Glutamatergic neuron (in vitro differentiated cells): ENCODE measurements at regions not wholly inside any gene's neighbourhood (a gene's known extent, or its start where the extent isn't known, plus 50 kb on each side); places are given as distances from the start of the nearest gene placed in this dataset.

Source experiments
- DNase-seq: peaks from one replicate; pipeline ENCODE4 v3.0.0; 2022
- H3K27ac Mint-ChIP-seq: one replicate; pipeline ENCODE4 v1.8.0; 2020; ENCODE audit warnings: mild to moderate bottlenecking, mixed read lengths, inconsistent platforms; ENCODE audit not compliant: unreplicated experiment
- H3K27me3 Mint-ChIP-seq: one replicate; pipeline ENCODE4 v1.8.0; 2020; ENCODE audit warnings: mild to moderate bottlenecking, moderate library complexity, mixed read lengths, inconsistent platforms; ENCODE audit not compliant: unreplicated experiment
- H3K36me3 Mint-ChIP-seq: one replicate; pipeline ENCODE4 v1.8.0; 2020; ENCODE audit warnings: mild to moderate bottlenecking, mixed read lengths, inconsistent platforms; ENCODE audit not compliant: unreplicated experiment
- H3K4me1 Mint-ChIP-seq: one replicate; pipeline ENCODE4 v1.8.0; 2020; ENCODE audit warnings: mild to moderate bottlenecking, low read depth, mixed read lengths, inconsistent platforms; ENCODE audit not compliant: unreplicated experiment
- H3K4me3 Mint-ChIP-seq: one replicate; pipeline ENCODE4 v1.8.0; 2020; ENCODE audit warnings: mild to moderate bottlenecking, mixed read lengths, inconsistent platforms; ENCODE audit not compliant: unreplicated experiment
- H3K9me3 Mint-ChIP-seq: one replicate; pipeline ENCODE4 v1.8.0; 2020; ENCODE audit warnings: mild to moderate bottlenecking, moderate library complexity, mixed read lengths, inconsistent platforms; ENCODE audit not compliant: unreplicated experiment
- CTCF ChIP-seq: fragments of 200-600 bp; sonication (generic); IDR thresholded peaks from one replicate; pipeline ENCODE4 v1.5.0; 2021; ENCODE audit not compliant: partially characterized antibody, unreplicated experiment

- no peak overlapping the region for H3K4me3 Mint-ChIP-seq
- peaks cover 20% of the 10 kb centered on the region for H3K4me1 Mint-ChIP-seq
- H3K27ac Mint-ChIP-seq = no peak overlapping the region
- no peak for TF ChIP-seq CTCF
- peaks cover 4% of the 10 kb centered on the region for H3K27me3 Mint-ChIP-seq
- H3K9me3 Mint-ChIP-seq = peaks cover 3% of the 10 kb centered on the region
- no peaks in the 10 kb centered on the region for H3K36me3 Mint-ChIP-seq
- no peak for DNase-seq
Measured at GRCh38 chr5:61649231-61649630, 317.2 kb downstream of the ZSWIM6 start.

- no peak for TF ChIP-seq CTCF
- no peak overlapping the region for H3K4me3 Mint-ChIP-seq
- H3K9me3 Mint-ChIP-seq = peaks cover under 1% of the 10 kb centered on the region
- no peak for DNase-seq
- no peaks in the 10 kb centered on the region for H3K36me3 Mint-ChIP-seq
- H3K27ac Mint-ChIP-seq = no peak overlapping the region
- H3K27me3 Mint-ChIP-seq = peaks cover 4% of the 10 kb centered on the region
- peaks cover 21% of the 10 kb centered on the region for H3K4me1 Mint-ChIP-seq
Measured at GRCh38 chr5:61649971-61650370, 317.9 kb downstream of the ZSWIM6 start.

- Mint-ChIP-seq H3K27me3 (peaks cover 4% of the 10 kb centered on the region), H3K9me3 (no peaks in the 10 kb centered on the region), H3K36me3 (no peaks in the 10 kb centered on the region), H3K27ac (no peak overlapping the region), H3K4me3 (no peak overlapping the region), H3K4me1 (peaks cover 23% of the 10 kb centered on the region)
- TF ChIP-seq CTCF = no peak
- DNase-seq = no peak
Measured at GRCh38 chr5:61650661-61651060, 318.6 kb downstream of the ZSWIM6 start.

GRCh38 chr5:61651195-61651594 lies 319.1 kb downstream of the ZSWIM6 start:
- Mint-ChIP-seq H3K36me3 (no peaks in the 10 kb centered on the region), H3K27ac (no peak overlapping the region), H3K4me3 (no peak overlapping the region), H3K27me3 (peaks cover 4% of the 10 kb centered on the region), H3K4me1 (peaks cover 23% of the 10 kb centered on the region), H3K9me3 (no peaks in the 10 kb centered on the region)
- no peak for TF ChIP-seq CTCF
- DNase-seq = no peak

- H3K9me3 Mint-ChIP-seq = no peaks in the 10 kb centered on the region
- no peak for DNase-seq
- no peaks in the 10 kb centered on the region for H3K36me3 Mint-ChIP-seq
- peaks cover 6% of the 10 kb centered on the region for H3K27me3 Mint-ChIP-seq
- no peak overlapping the region for H3K4me3 Mint-ChIP-seq
- TF ChIP-seq CTCF = no peak
- H3K27ac Mint-ChIP-seq = no peak overlapping the region
- H3K4me1 Mint-ChIP-seq = peaks cover 34% of the 10 kb centered on the region
Measured at GRCh38 chr5:61652916-61653315, 320.9 kb downstream of the ZSWIM6 start.
